ENCODE measurements at regions not wholly inside any gene's neighbourhood (a gene's known extent, or its start where the extent isn't known, plus 50 kb on each side); places are given as distances from the start of the nearest gene placed in this dataset.

- Mint-ChIP-seq H3K9me3 (ENCODE audit: low read depth, unreplicated experiment) (no peaks in the 10 kb centered on the region), H3K36me3 (ENCODE audit: insufficient read depth, unreplicated experiment) (no peaks in the 10 kb centered on the region), H3K27me3 (ENCODE audit: unreplicated experiment) (peaks cover 88% of the 10 kb centered on the region), H3K27ac (ENCODE audit: unreplicated experiment) (no peak overlapping the region), H3K4me3 (ENCODE audit: low read depth, unreplicated experiment) (no peak overlapping the region), H3K4me1 (ENCODE audit: low read depth, unreplicated experiment) (no peaks in the 10 kb centered on the region)
- intact Hi-C loops (cut with micrococcal nuclease; ENCODE audit: unreplicated experiment): no loop called here
- no TSS peak for BruUV-seq (replicated peaks)
- no peak for TF ChIP-seq CTCF (IDR thresholded peaks at IDR 0.05; ENCODE audit: unreplicated experiment)
- CTCF ChIA-PET: interaction anchor here (0.6 kb wide), 1 partner anchor 55 kb away, joined by 3 read pairs; no protein-coding TSS in a partner anchor
- no peak for DNase-seq
Measured at GRCh38 chr4:3838437-3839380, 72.5 kb downstream of the ADRA2C start.

GRCh38 chr4:3845094-3845743 lies 79.0 kb downstream of the ADRA2C start:
- CTCF ChIA-PET: no interaction called here
- intact Hi-C loops (cut with micrococcal nuclease; ENCODE audit: unreplicated experiment): no loop called here

GRCh38 chr4:3845744-3846429 lies 79.7 kb downstream of the ADRA2C start:
- Mint-ChIP-seq H3K27ac (ENCODE audit: unreplicated experiment) (no peak overlapping the region), H3K9me3 (ENCODE audit: low read depth, unreplicated experiment) (no peaks in the 10 kb centered on the region), H3K27me3 (ENCODE audit: unreplicated experiment) (peaks cover 89% of the 10 kb centered on the region), H3K4me3 (ENCODE audit: low read depth, unreplicated experiment) (no peak overlapping the region), H3K36me3 (ENCODE audit: insufficient read depth, unreplicated experiment) (no peaks in the 10 kb centered on the region), H3K4me1 (ENCODE audit: low read depth, unreplicated experiment) (no peaks in the 10 kb centered on the region)
- no TSS peak for BruUV-seq (replicated peaks)
- CTCF ChIA-PET: no interaction called here
- TF ChIP-seq CTCF (IDR thresholded peaks at IDR 0.05; ENCODE audit: unreplicated experiment): no peak
- DNase-seq: no peak
- intact Hi-C loops (cut with micrococcal nuclease; ENCODE audit: unreplicated experiment): no loop called here

More at GRCh38 chr4:3845094-3845743, 79.0 kb downstream of the ADRA2C start:
- BruUV-seq (replicated peaks): no TSS peak
- no peaks in the 10 kb centered on the region for H3K4me1 Mint-ChIP-seq (ENCODE audit: low read depth, unreplicated experiment)
- no peaks in the 10 kb centered on the region for H3K36me3 Mint-ChIP-seq (ENCODE audit: insufficient read depth, unreplicated experiment)
- TF ChIP-seq CTCF (IDR thresholded peaks at IDR 0.05; ENCODE audit: unreplicated experiment): no peak
- no peak for DNase-seq
- no peaks in the 10 kb centered on the region for H3K9me3 Mint-ChIP-seq (ENCODE audit: low read depth, unreplicated experiment)
- H3K27ac Mint-ChIP-seq (ENCODE audit: unreplicated experiment): no peak overlapping the region
- H3K27me3 Mint-ChIP-seq (ENCODE audit: unreplicated experiment): peaks cover 88% of the 10 kb centered on the region
- H3K4me3 Mint-ChIP-seq (ENCODE audit: low read depth, unreplicated experiment): no peak overlapping the region

- H3K9me3 Mint-ChIP-seq (ENCODE audit: low read depth, unreplicated experiment): no peaks in the 10 kb centered on the region
- H3K4me3 Mint-ChIP-seq (ENCODE audit: low read depth, unreplicated experiment): no peak overlapping the region
- intact Hi-C loops (cut with micrococcal nuclease; ENCODE audit: unreplicated experiment): no loop called here
- CTCF ChIA-PET: no interaction called here
- H3K27me3 Mint-ChIP-seq (ENCODE audit: unreplicated experiment): peaks cover 89% of the 10 kb centered on the region
- no peak overlapping the region for H3K27ac Mint-ChIP-seq (ENCODE audit: unreplicated experiment)
- H3K36me3 Mint-ChIP-seq (ENCODE audit: insufficient read depth, unreplicated experiment): no peaks in the 10 kb centered on the region
- no peak for TF ChIP-seq CTCF (IDR thresholded peaks at IDR 0.05; ENCODE audit: unreplicated experiment)
- H3K4me1 Mint-ChIP-seq (ENCODE audit: low read depth, unreplicated experiment): no peaks in the 10 kb centered on the region
- no TSS peak for BruUV-seq (replicated peaks)
- DNase-seq: no peak
Measured at GRCh38 chr4:3847211-3847940, 81.2 kb downstream of the ADRA2C start.
